WTC11 (cell line): ENCODE measurements at regions not wholly inside any gene's neighbourhood (a gene's known extent, or its start where the extent isn't known, plus 50 kb on each side); places are given as distances from the start of the nearest gene placed in this dataset.

ENCODE experiments used
- ATAC-seq: fragments of 200-7000 bp; cut with Tn5 transposase; 2 replicates; pipeline ENCODE4 v1.10.0; 2021; ENCODE audit warnings: mild to moderate bottlenecking, moderate library complexity
- CTCF ChIA-PET: fragments of 300-600 bp; sonication (Branson Sonifier 250); formaldehyde crosslinking; loops from one replicate; lab custom pipeline; 2021; ENCODE audit warnings: antibody characterized with exemption; lab: Charles Lee
- POLR2A ChIA-PET: fragments of 350-600 bp; sonication (Branson Sonifier 250); formaldehyde crosslinking; loops from one replicate; lab custom pipeline; 2021; ENCODE audit warnings: antibody characterized with exemption; lab: Charles Lee
- DNase-seq: peaks from one replicate; pipeline ENCODE4 v3.0.0; 2021; ENCODE audit warnings: low spot score
- H3K27ac Mint-ChIP-seq: 2 replicates; pipeline ENCODE4 v1.8.0; 2021; ENCODE audit warnings: mixed read lengths
- H3K27me3 Mint-ChIP-seq: 2 replicates; pipeline ENCODE4 v1.8.0; 2021; ENCODE audit warnings: low read depth, mild to moderate bottlenecking, moderate library complexity, mixed read lengths
- H3K36me3 Mint-ChIP-seq: 2 replicates; pipeline ENCODE4 v1.8.0; 2021; ENCODE audit warnings: mixed read lengths
- H3K4me1 Mint-ChIP-seq: 2 replicates; pipeline ENCODE4 v1.8.0; 2022; ENCODE audit warnings: mixed read lengths
- H3K4me3 Mint-ChIP-seq: 2 replicates; pipeline ENCODE4 v1.8.0; 2021; ENCODE audit warnings: mild to moderate bottlenecking, moderate library complexity, mixed read lengths
- H3K9me3 Mint-ChIP-seq: 2 replicates; pipeline ENCODE4 v1.8.0; 2021; ENCODE audit warnings: mixed read lengths
- AR ChIP-seq: fragments of 250-450 bp; sonication (Bioruptor Pico); IDR thresholded peaks from 2 replicates; pipeline ENCODE4 v1.9.0; 2021; ENCODE audit warnings: mild to moderate bottlenecking
- ARID4B ChIP-seq: sonication (generic); formaldehyde crosslinking; IDR thresholded peaks from 2 replicates; pipeline ENCODE4 v1.8.0; 2023; ENCODE audit warnings: missing genetic modification reagents, mild to moderate bottlenecking, borderline replicate concordance
- ATF3 ChIP-seq: sonication (generic); formaldehyde crosslinking; conservative IDR thresholded peaks from 2 replicates; pipeline ENCODE4 v1.8.1; 2022; ENCODE audit warnings: mild to moderate bottlenecking, missing genetic modification reagents
- CREB1 ChIP-seq: sonication (generic); formaldehyde crosslinking; IDR thresholded peaks from 2 replicates; pipeline ENCODE4 v1.8.0; 2023; ENCODE audit warnings: mild to moderate bottlenecking, missing genetic modification reagents
- CREM ChIP-seq: sonication (generic); formaldehyde crosslinking; IDR thresholded peaks from 2 replicates; pipeline ENCODE4 v1.8.1; 2022; ENCODE audit warnings: mild to moderate bottlenecking, missing genetic modification reagents, moderate library complexity
- ERG ChIP-seq: fragments of 250-450 bp; sonication (Bioruptor Pico); IDR thresholded peaks from 2 replicates; pipeline ENCODE4 v1.8.0; 2021; ENCODE audit warnings: mild to moderate bottlenecking
- FOXP1 ChIP-seq: sonication (generic); formaldehyde crosslinking; IDR thresholded peaks from 2 replicates; pipeline ENCODE4 v1.8.0; 2022; ENCODE audit warnings: missing genetic modification reagents, mild to moderate bottlenecking, moderate library complexity, borderline replicate concordance
- GTF2I ChIP-seq: fragments of 250-450 bp; sonication (Bioruptor Pico); conservative IDR thresholded peaks from 2 replicates; pipeline ENCODE4 v1.4.0; 2021; ENCODE audit warnings: mild to moderate bottlenecking
- HMGXB4 ChIP-seq: sonication (generic); formaldehyde crosslinking; IDR thresholded peaks from 2 replicates; pipeline ENCODE4 v1.8.1; 2023; ENCODE audit warnings: mild to moderate bottlenecking, moderate library complexity, missing genetic modification reagents
- JAZF1 ChIP-seq: fragments of 250-450 bp; sonication (Bioruptor Pico); IDR thresholded peaks from 2 replicates; pipeline ENCODE4 v1.9.0; 2021; ENCODE audit warnings: moderate library complexity, mild to moderate bottlenecking, inconsistent platforms
- KAT7 ChIP-seq: sonication (generic); formaldehyde crosslinking; IDR thresholded peaks from 2 replicates; pipeline ENCODE4 v1.8.1; 2023; ENCODE audit warnings: missing genetic modification reagents, mild to moderate bottlenecking, borderline replicate concordance
- MLX ChIP-seq: sonication (generic); formaldehyde crosslinking; IDR thresholded peaks from 2 replicates; pipeline ENCODE4 v1.8.1; 2023; ENCODE audit warnings: mild to moderate bottlenecking, missing genetic modification reagents, moderate library complexity
- NFATC4 ChIP-seq: fragments of 250-450 bp; sonication (Bioruptor Pico); IDR thresholded peaks from 2 replicates; pipeline ENCODE4 v1.9.0; 2021; ENCODE audit warnings: mild to moderate bottlenecking
- NFYB ChIP-seq: sonication (generic); formaldehyde crosslinking; conservative IDR thresholded peaks from 2 replicates; pipeline ENCODE4 v1.8.0; 2022; ENCODE audit warnings: low read depth, missing genetic modification reagents
- NR2C2 ChIP-seq: sonication (generic); formaldehyde crosslinking; IDR thresholded peaks from 2 replicates; pipeline ENCODE4 v1.8.0; 2022; ENCODE audit warnings: mild to moderate bottlenecking, missing genetic modification reagents
- NR3C1 ChIP-seq: sonication (generic); formaldehyde crosslinking; conservative IDR thresholded peaks from 2 replicates; pipeline ENCODE4 v1.8.1; 2023; ENCODE audit warnings: low read depth, mild to moderate bottlenecking, missing genetic modification reagents
- OVOL2 ChIP-seq: fragments of 250-450 bp; sonication (Bioruptor Pico); IDR thresholded peaks from 2 replicates; pipeline ENCODE4 v1.9.0; 2021; ENCODE audit warnings: mild to moderate bottlenecking, borderline replicate concordance
- TEAD1 ChIP-seq: sonication (generic); formaldehyde crosslinking; IDR thresholded peaks from 2 replicates; pipeline ENCODE4 v1.8.0; 2022; ENCODE audit warnings: mild to moderate bottlenecking, missing genetic modification reagents
- USF1 ChIP-seq: sonication (generic); formaldehyde crosslinking; IDR thresholded peaks from 2 replicates; pipeline ENCODE4 v1.8.0; 2022; ENCODE audit warnings: mild to moderate bottlenecking, missing genetic modification reagents
- ZBTB21 ChIP-seq: sonication (generic); formaldehyde crosslinking; IDR thresholded peaks from 2 replicates; pipeline ENCODE4 v1.8.1; 2023; ENCODE audit warnings: mild to moderate bottlenecking, missing genetic modification reagents, borderline replicate concordance
- ZNF425 ChIP-seq: fragments of 250-450 bp; sonication (Bioruptor Pico); conservative IDR thresholded peaks from 2 replicates; pipeline ENCODE4 v1.9.0; 2021; ENCODE audit warnings: mild to moderate bottlenecking

- TF ChIP-seq ARID4B (CRISPR knock-in tag) (no peak), FOXP1 (CRISPR knock-in tag) (no peak), USF1 (CRISPR knock-in tag) (no peak), ZNF425 (CRISPR knock-in tag) (no peak), CREM (CRISPR knock-in tag) (no peak), TEAD1 (CRISPR knock-in tag) (no peak), ERG (CRISPR knock-in tag) (no peak), HMGXB4 (CRISPR knock-in tag) (no peak)
Observed at GRCh38 chrX:39821709-39822095, 276.1 kb downstream of the BCOR start (continued).

GRCh38 chrX:39822133-39822748, 275.5 kb downstream of the BCOR start:
- Mint-ChIP-seq H3K4me3 (peak overlapping the region; percentile 56), H3K4me1 (peaks cover 62% of the 10 kb centered on the region), H3K27ac (0 out of 2 replicates have a peak overlapping the region, but pooled peaks have one; percentile 45), H3K9me3 (no peaks in the 10 kb centered on the region), H3K27me3 (peaks cover 9% of the 10 kb centered on the region), H3K36me3 (peaks cover 4% of the 10 kb centered on the region; the same call in 1 of the 2 replicates)
- ATAC-seq = no peak
- ChIA-PET POLR2A (no interaction called here), CTCF (interaction anchor here (1.3 kb wide), 1 partner anchor 18 kb away, joined by 6 read pairs; no protein-coding TSS in a partner anchor)
- no peak for DNase-seq
- TF ChIP-seq KAT7 (no peak), CREM (CRISPR knock-in tag) (no peak), ZBTB21 (CRISPR knock-in tag) (no peak), OVOL2 (CRISPR knock-in tag) (no peak), JAZF1 (no peak), NR3C1 (no peak), CREB1 (no peak), MLX (CRISPR knock-in tag) (no peak), NFATC4 (CRISPR knock-in tag) (no peak), NFYB (CRISPR knock-in tag) (no peak), NR2C2 (no peak), GTF2I (no peak), AR (no peak), ATF3 (no peak)
